Sigmoid colon (tissue), 6 donors: ENCODE measurements at regions not wholly inside any gene's neighbourhood (a gene's known extent, or its start where the extent isn't known, plus 50 kb on each side); places are given as distances from the start of the nearest gene placed in this dataset.

Experiments
- DNase-seq: peaks from one replicate; pipeline ENCODE4 v3.0.0-alpha.2; 2019
- H3K27ac ChIP-seq, 4 donors: fragments of 200-600 bp; sonication (generic); one replicate each; pipeline ENCODE4 v1.5.1; 2016 to 2019; ENCODE audit warnings: mild to moderate bottlenecking in 1 of 4
- H3K27me3 ChIP-seq, 3 donors: fragments of 200-600 bp; sonication (generic); one replicate each; pipeline ENCODE4 v1.5.1; 2019; ENCODE audit warnings: mild to moderate bottlenecking in 1 of 3
- H3K36me3 ChIP-seq, 4 donors: fragments of 200-600 bp; sonication (generic); one replicate each; pipeline ENCODE4 v1.5.1; 2016 to 2019
- H3K4me1 ChIP-seq, 4 donors: fragments of 200-600 bp; sonication (generic); one replicate each; pipeline ENCODE4 v1.5.1; 2017 to 2019
- H3K4me3 ChIP-seq, 4 donors: fragments of 200-600 bp; sonication (generic); one replicate each; pipeline ENCODE4 v1.5.1; 2017 to 2019; ENCODE audit warnings: mild to moderate bottlenecking in 2 of 4, moderate library complexity in 1 of 4
- H3K9me3 ChIP-seq, 4 donors: fragments of 200-600 bp in 3 of 4; sonication (generic) in 3 of 4; one replicate each; pipeline versions ENCODE4 v1.5.1 to v1.6.1; 2013 to 2019
- CTCF ChIP-seq, 4 experiments: fragments of 450-650 bp in 3 of 4; fragments of 200-600 bp in 1 of 4; IDR thresholded peaks; one replicate each; pipeline ENCODE4 v1.5.1; 2016 to 2019; ENCODE audit warnings: antibody characterized with exemption in 4 of 4, mild to moderate bottlenecking in 3 of 4, moderate library complexity in 2 of 4
- EP300 ChIP-seq, 4 donors: sonication (generic); formaldehyde crosslinking; IDR thresholded peaks; one replicate each; pipeline ENCODE4 v1.6.1; 2017; ENCODE audit warnings: antibody characterized with exemption in 4 of 4
- POLR2A ChIP-seq, 2 donors: fragments of 450-650 bp; IDR thresholded peaks; one replicate each; pipeline ENCODE4 v1.6.1; 2016; ENCODE audit warnings: antibody characterized with exemption in 2 of 2, mild to moderate bottlenecking in 2 of 2, moderate library complexity in 2 of 2
- POLR2AphosphoS5 ChIP-seq, 4 donors: sonication (generic); formaldehyde crosslinking; IDR thresholded peaks; one replicate each; pipeline ENCODE4 v1.6.1; 2017; ENCODE audit warnings: antibody characterized with exemption in 4 of 4
- WGBS, 2 donors: extraction: QIAGEN DNeasy Blood & Tissue Kit; methylation state at CpG; one replicate each; pipeline ENCODE4 v1.1.7; 2013; 5-methylcytosine and 5-hydroxymethylcytosine counted together
- intact Hi-C: fragments of 100-400 bp; cut with DNase I; formaldehyde crosslinking; loops from one replicate; pipeline ENCODE4 v1.15.1; 2023
- donor health status: healthy with polysubstance abuse.
- donor health status: healthy.

GRCh38 chr13:106835477-106835876, 267.5 kb upstream of the ARGLU1 start:
- H3K27me3 ChIP-seq = no peaks in the 10 kb centered on the region
- H3K4me1 ChIP-seq = no peaks in the 10 kb centered on the region
- 21 to 42% methylated on average over 1 of the region's 1 CpG for whole genome bisulfite sequencing, 2 donors
- TF ChIP-seq POLR2A (IDR thresholded peaks at IDR 0.05) (no peak), CTCF (IDR thresholded peaks at IDR 0.05) (no peak), POLR2AphosphoS5 (IDR thresholded peaks at IDR 0.05) (no peak), EP300 (IDR thresholded peaks at IDR 0.05) (no peak)
- no peaks in the 10 kb centered on the region for H3K9me3 ChIP-seq
- H3K4me3 ChIP-seq = no peak overlapping the region
- H3K27ac ChIP-seq = no peak overlapping the region
- no peak for DNase-seq
- intact Hi-C loops = no loop called here
- no peaks in the 10 kb centered on the region for H3K36me3 ChIP-seq

GRCh38 chr13:106821979-106822378, 254.0 kb upstream of the ARGLU1 start:
- no peak for DNase-seq
- TF ChIP-seq POLR2AphosphoS5 (IDR thresholded peaks at IDR 0.05) = no peak
- TF ChIP-seq POLR2A (IDR thresholded peaks at IDR 0.05) = no peak
- TF ChIP-seq CTCF (IDR thresholded peaks at IDR 0.05) = no peak
- no peak for TF ChIP-seq EP300 (IDR thresholded peaks at IDR 0.05)
- Histone ChIP-seq H3K27me3 (no peaks in the 10 kb centered on the region), H3K36me3 (no peaks in the 10 kb centered on the region), H3K4me1 (no peaks in the 10 kb centered on the region), H3K4me3 (no peak overlapping the region), H3K9me3 (peaks cover 0 to 1% (median 0%) of the 10 kb centered on the region in 4 donors), H3K27ac (no peak overlapping the region)
- WGBS, 2 donors = 51 to 67% methylated on average over 8 of the region's 8 CpGs
- intact Hi-C loops = no loop called here

- H3K4me3 ChIP-seq = no peak overlapping the region
- 82 to 83% methylated on average over 6 of the region's 6 CpGs for WGBS, 2 donors
Observed at GRCh38 chr13:106819413-106820180, 251.7 kb upstream of the ARGLU1 start.

GRCh38 chr13:106818971-106819370, 251.0 kb upstream of the ARGLU1 start:
- no peaks in the 10 kb centered on the region for H3K4me1 ChIP-seq
- no peaks in the 10 kb centered on the region for H3K9me3 ChIP-seq
- TF ChIP-seq CTCF (IDR thresholded peaks at IDR 0.05) (no peak), POLR2AphosphoS5 (IDR thresholded peaks at IDR 0.05) (no peak), POLR2A (IDR thresholded peaks at IDR 0.05) (no peak), EP300 (IDR thresholded peaks at IDR 0.05) (no peak)
- 58 to 75% methylated on average over 3 of the region's 3 CpGs for WGBS, 2 donors
- H3K27ac ChIP-seq = no peak overlapping the region
- intact Hi-C loops = no loop called here
- H3K36me3 ChIP-seq = no peaks in the 10 kb centered on the region
- H3K4me3 ChIP-seq = no peak overlapping the region
- H3K27me3 ChIP-seq = no peaks in the 10 kb centered on the region
- DNase-seq = no peak

More at GRCh38 chr13:106819413-106820180, 251.7 kb upstream of the ARGLU1 start:
- intact Hi-C loops = no loop called here
- TF ChIP-seq POLR2AphosphoS5 (IDR thresholded peaks at IDR 0.05) = no peak
- no peak for TF ChIP-seq POLR2A (IDR thresholded peaks at IDR 0.05)
- TF ChIP-seq EP300 (IDR thresholded peaks at IDR 0.05) = no peak
- TF ChIP-seq CTCF (IDR thresholded peaks at IDR 0.05) = no peak
- no peak for DNase-seq
- H3K27me3 ChIP-seq = no peaks in the 10 kb centered on the region
- no peaks in the 10 kb centered on the region for H3K9me3 ChIP-seq
- no peak overlapping the region for H3K27ac ChIP-seq
- no peaks in the 10 kb centered on the region for H3K36me3 ChIP-seq
- no peaks in the 10 kb centered on the region for H3K4me1 ChIP-seq

GRCh38 chr13:106815545-106815944, 247.6 kb upstream of the ARGLU1 start:
- Histone ChIP-seq H3K4me1 (no peaks in the 10 kb centered on the region), H3K27me3 (no peaks in the 10 kb centered on the region), H3K36me3 (no peaks in the 10 kb centered on the region), H3K4me3 (no peak overlapping the region), H3K27ac (no peak overlapping the region), H3K9me3 (no peaks in the 10 kb centered on the region)
- DNase-seq = no peak
- intact Hi-C loops = no loop called here
- 33 to 57% methylated on average over 1 of the region's 1 CpG for WGBS, 2 donors
- TF ChIP-seq CTCF (IDR thresholded peaks at IDR 0.05) = no peak
- TF ChIP-seq EP300 (IDR thresholded peaks at IDR 0.05) = no peak
- TF ChIP-seq POLR2AphosphoS5 (IDR thresholded peaks at IDR 0.05) = no peak
- no peak for TF ChIP-seq POLR2A (IDR thresholded peaks at IDR 0.05)
